Liver (tissue), 3 donors: ENCODE measurements at regions not wholly inside any gene's neighbourhood (a gene's known extent, or its start where the extent isn't known, plus 50 kb on each side); places are given as distances from the start of the nearest gene placed in this dataset.

ENCODE experiments used
- ATF3 ChIP-seq: IDR thresholded peaks from 2 replicates; pipeline ENCODE4 v1.6.1; 2016; ENCODE audit warnings: antibody characterized with exemption
- GABPA ChIP-seq, 2 donors: IDR thresholded peaks in 1 of 2; conservative IDR thresholded peaks in 1 of 2; 2 replicates each; pipeline ENCODE4 v1.6.1; 2016; ENCODE audit warnings: antibody characterized with exemption in 2 of 2, mild to moderate bottlenecking in 1 of 2, moderate library complexity in 1 of 2
- JUND ChIP-seq, 2 donors: IDR thresholded peaks; 2 replicates each; pipeline ENCODE4 v1.6.1; 2016; ENCODE audit warnings: antibody characterized with exemption in 2 of 2
- MAX ChIP-seq: IDR thresholded peaks from 2 replicates; pipeline ENCODE4 v1.6.1; 2016; ENCODE audit warnings: antibody characterized with exemption
- SP1 ChIP-seq: IDR thresholded peaks from 2 replicates; pipeline ENCODE4 v1.6.1; 2018; ENCODE audit warnings: antibody characterized with exemption, mild to moderate bottlenecking
- ZBTB33 ChIP-seq: IDR thresholded peaks from 2 replicates; pipeline ENCODE4 v1.6.1; 2016; ENCODE audit warnings: antibody characterized with exemption
- TF ChIP-seq, protein P1 (sequence below): fragments of 150-350 bp; IDR thresholded peaks from 2 replicates; pipeline ENCODE4 v1.5.1; 2017; ENCODE audit warnings: improper control_type of control experiment, low read depth, low read length; ENCODE audit not compliant: missing input control
- donor health status: healthy.
- donor health status: healthy.

- no peak for TF ChIP-seq ZBTB33
- TF ChIP-seq GABPA (IDR thresholded peaks at IDR 0.05 in 1 of 2, conservative IDR thresholded peaks at IDR 0.05 in 1 of 2), result no peak
- TF ChIP-seq, protein P1, sequence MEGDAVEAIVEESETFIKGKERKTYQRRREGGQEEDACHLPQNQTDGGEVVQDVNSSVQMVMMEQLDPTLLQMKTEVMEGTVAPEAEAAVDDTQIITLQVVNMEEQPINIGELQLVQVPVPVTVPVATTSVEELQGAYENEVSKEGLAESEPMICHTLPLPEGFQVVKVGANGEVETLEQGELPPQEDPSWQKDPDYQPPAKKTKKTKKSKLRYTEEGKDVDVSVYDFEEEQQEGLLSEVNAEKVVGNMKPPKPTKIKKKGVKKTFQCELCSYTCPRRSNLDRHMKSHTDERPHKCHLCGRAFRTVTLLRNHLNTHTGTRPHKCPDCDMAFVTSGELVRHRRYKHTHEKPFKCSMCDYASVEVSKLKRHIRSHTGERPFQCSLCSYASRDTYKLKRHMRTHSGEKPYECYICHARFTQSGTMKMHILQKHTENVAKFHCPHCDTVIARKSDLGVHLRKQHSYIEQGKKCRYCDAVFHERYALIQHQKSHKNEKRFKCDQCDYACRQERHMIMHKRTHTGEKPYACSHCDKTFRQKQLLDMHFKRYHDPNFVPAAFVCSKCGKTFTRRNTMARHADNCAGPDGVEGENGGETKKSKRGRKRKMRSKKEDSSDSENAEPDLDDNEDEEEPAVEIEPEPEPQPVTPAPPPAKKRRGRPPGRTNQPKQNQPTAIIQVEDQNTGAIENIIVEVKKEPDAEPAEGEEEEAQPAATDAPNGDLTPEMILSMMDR, result no peak
- TF ChIP-seq MAX, result no peak
- TF ChIP-seq JUND (IDR thresholded peaks at IDR 0.05), result no peak
- TF ChIP-seq ATF3, result no peak
- TF ChIP-seq SP1, result no peak
These were observed 134.3 kb downstream of the TFCP2L1 start for GRCh38 chr2:121150713-121151112.
